Activated CD4-positive, alpha-beta T cell treated with anti-CD3 and anti-CD28 coated beads, Interleukin-2, Interleukin-4, amounts not matched to agents 100 ng/mL and 50 ng/mL, durations not matched to agents 16 hours and 8 hours (primary cell): ENCODE measurements at regions not wholly inside any gene's neighbourhood (a gene's known extent, or its start where the extent isn't known, plus 50 kb on each side); places are given as distances from the start of the nearest gene placed in this dataset.
"Not testable (repeated sequence)": the region's sequence is repeated elsewhere in the genome, so short reads cannot be mapped to it uniquely, and the experiment has no call there.

Experiments
- DNase-seq: peaks from one replicate; pipeline ENCODE4 v3.0.0-alpha.2; 2020; ENCODE audit warnings: low spot score

DNA sequence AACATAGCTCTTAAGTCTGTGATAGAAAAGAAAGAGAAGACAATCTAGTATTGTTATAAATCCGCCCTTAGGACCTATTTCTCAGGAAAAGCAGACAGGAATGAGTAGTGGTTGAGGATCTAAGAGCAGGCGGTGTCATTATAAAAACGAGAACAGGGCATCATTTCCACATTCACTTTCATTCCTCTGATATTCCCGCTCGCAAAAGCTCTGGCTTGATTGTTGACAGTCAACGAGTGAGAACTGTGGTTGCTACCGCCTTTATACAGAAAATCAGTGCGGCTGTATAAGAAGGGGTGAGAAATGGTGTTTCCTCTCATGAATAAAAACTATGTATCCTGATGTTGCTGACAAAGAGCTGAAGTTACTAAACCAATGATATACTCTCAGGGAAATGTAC, 1409.6 kb upstream of the WWC1 start:
- DNase-seq: no peak

- peak; percentile 0 for DNase-seq
Observed at GRCh38 chr5:166883016-166883415, 1408.4 kb upstream of the WWC1 start.

GRCh38 chr5:166898166-166898565, 1393.3 kb upstream of the WWC1 start:
- DNase-seq: no peak

- DNase-seq: no peak
Observed at GRCh38 chr5:166899343-166899742, 1392.1 kb upstream of the WWC1 start.

- no peak for DNase-seq
Observed at GRCh38 chr5:166904571-166904970, 1386.9 kb upstream of the WWC1 start.

- no peak for DNase-seq
Observed at GRCh38 chr5:166906991-166907713, 1384.3 kb upstream of the WWC1 start.

DNA sequence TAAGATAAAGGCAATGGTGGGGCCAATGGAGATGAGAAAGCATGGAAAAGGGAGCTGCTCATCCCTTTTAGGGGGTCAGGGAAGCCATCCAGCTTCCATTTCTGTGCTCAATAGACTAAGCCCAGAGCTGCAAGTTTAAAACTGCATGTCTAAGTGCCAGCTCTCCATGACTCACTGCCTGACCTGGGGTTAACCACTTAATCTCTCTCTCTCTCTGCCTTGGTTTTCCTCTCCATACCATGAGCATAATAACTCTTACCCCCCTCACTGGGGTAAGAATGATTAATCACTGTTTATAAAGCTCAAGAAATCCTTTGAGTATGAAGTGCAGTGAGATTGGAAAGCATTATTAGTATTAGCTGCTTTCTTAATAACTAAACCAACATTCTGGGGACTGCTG, 1382.4 kb upstream of the WWC1 start:
- no peak for DNase-seq

GRCh38 chr5:166909926-166910325, 1381.5 kb upstream of the WWC1 start:
- no peak for DNase-seq

DNA sequence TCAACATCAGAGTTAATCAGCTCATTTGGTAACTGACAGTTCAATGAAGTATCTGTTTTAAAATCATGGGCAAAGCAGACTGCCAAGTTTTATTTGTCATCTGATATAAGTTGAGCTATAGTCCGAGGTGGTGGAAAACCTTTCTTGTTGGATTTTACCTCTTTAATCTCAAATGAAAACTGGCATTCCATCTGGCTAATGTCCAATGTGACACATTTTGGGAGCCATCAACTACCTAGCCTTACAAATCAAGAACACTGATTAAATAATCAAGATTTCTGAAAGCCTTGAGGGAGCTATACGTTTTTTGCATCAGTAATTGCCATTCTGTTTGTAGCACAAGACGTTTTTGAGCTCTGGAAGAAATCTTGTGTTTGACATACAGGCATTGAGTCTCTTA, 1380.5 kb upstream of the WWC1 start:
- DNase-seq: no peak

DNA sequence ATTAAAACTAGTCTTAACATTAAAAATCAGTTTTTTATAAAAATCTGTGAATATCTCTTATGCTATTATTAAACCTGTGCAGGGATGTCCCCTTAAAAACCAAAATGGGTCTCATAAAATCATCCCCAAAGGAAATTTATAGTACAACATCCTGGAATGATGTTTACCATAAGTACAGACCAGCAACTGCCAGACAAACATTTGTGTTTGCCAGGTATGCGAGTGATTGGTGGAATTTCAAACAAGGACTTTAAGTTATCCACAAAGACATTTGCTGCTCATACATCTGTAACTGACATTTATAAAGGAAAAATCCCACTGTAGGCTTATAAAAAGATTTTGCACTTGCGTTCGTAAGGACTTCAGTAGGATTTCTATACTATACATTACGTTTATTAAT, 1375.4 kb upstream of the WWC1 start:
- no peak for DNase-seq

DNA sequence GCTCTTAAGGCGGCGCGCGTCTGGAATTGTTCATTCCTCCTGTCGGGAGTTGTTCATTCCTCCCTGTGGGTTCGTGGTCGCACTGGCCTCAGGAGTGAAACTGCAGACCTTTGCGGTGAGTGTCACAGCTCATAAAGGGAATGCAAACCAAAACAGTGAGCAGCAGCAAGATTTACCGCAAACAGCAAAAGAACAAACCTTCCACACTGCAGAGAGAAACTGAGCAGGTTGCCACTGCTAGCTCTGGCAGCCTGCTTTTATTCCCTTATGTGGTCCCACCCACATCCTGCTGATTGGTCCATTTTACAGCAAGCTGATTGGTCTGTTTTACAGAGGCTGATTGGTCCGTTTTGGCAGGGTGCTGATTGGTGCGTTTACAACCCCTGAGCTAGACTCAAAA, 1365.3 kb upstream of the WWC1 start:
- no peak for DNase-seq

DNA sequence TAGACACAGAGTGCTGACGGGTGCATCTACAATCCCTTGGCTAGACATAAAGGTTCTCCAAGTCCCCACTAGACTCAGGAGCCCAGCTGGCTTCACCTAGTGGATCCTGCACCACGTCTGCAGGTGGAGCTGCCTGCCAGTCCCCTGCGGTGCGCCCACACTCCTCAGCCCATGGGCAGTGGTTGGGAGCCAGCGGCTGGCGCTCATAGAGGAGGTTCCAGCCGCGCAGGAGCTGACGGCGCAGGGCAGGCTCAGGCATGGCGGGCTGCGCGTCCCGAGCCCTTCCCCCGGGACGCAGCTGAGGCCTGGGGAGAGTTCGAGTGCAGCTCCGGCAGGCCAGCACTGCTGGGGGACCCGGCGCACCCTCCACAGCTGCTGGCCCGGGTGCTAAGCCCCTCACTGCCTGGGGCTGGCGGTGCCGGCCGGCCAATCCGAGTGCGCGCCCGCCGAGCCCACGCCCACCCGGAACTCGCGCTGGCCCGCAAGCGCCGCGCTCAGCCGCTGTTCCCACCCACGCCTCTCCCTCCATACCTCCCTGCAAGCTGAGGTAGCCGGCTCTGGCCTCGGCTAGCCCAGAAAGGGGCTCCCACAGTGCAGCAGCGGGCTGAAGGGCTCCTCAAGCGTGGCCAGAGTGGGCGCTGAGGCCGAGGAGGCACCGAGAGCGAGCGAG, 1364.5 kb upstream of the WWC1 start:
- not testable (repeated sequence) for DNase-seq

- DNase-seq: no peak
Observed at GRCh38 chr5:166936351-166936750, 1355.1 kb upstream of the WWC1 start.

- no peak for DNase-seq
Observed at GRCh38 chr5:166938071-166938470, 1353.4 kb upstream of the WWC1 start.

DNA sequence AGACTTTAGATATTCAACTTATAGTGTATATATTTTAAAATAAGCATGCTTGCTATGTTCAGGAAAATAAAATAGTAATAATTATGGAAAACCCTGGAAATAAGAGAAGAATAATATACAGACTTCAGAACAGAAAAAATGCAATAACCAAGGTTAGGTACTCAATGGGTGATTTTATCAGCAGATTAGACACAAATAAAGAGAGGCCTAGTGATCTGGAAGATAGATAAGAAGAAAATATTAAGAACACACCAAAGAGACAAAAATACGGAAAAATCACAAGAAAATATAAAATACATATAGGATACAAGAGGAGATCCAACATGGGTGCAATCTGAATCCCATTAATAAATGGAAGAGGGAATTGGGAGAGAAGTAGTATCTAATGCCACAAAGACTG, 1348.5 kb upstream of the WWC1 start:
- DNase-seq: no peak

- no peak for DNase-seq
Observed at GRCh38 chr5:166947045-166947444, 1344.4 kb upstream of the WWC1 start.

GRCh38 chr5:166948679-166949078, 1342.8 kb upstream of the WWC1 start:
- no peak for DNase-seq

GRCh38 chr5:166952048-166952447, 1339.4 kb upstream of the WWC1 start:
- no peak for DNase-seq

DNA sequence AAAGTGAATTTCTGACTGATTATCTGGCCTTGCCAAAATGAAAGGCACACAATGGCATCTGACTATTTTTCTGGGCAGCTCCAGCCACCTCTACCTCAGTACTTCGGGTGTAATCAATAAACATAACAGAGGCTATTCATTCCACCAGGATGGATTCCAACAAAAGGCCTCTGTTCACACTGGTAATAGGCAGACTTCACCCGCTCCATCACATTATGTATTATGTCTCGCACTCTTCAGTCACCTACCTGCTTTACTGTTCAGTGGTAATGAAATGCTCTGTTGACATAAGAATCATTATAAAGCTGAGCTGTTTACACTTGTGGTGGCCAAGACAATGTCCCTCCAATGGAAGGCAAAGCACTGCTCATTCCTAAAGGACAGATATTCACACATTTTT, 1333.7 kb upstream of the WWC1 start:
- DNase-seq: no peak

DNA sequence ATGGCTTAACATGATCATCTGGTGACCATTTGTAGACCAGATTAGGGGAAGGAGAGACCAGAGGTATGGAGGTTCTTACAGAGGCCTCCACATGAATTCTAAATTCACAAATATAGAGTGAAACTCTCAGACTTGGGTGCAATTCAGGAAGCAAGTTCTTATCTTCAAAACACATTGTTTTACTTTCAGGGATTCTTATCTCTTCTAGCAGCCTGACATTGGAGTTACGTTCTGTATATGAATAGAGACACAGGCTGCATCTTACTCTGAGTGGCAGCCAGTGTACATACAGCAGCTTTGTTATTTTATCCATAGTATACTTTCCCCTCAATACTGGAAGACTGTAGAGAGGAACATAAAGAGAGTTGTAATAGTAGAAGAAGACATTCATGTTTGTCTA, 1331.7 kb upstream of the WWC1 start:
- no peak for DNase-seq

- no peak for DNase-seq
Observed at GRCh38 chr5:166961028-166961427, 1330.4 kb upstream of the WWC1 start.

- DNase-seq: no peak
Observed at GRCh38 chr5:166961913-166962312, 1329.5 kb upstream of the WWC1 start.

DNA sequence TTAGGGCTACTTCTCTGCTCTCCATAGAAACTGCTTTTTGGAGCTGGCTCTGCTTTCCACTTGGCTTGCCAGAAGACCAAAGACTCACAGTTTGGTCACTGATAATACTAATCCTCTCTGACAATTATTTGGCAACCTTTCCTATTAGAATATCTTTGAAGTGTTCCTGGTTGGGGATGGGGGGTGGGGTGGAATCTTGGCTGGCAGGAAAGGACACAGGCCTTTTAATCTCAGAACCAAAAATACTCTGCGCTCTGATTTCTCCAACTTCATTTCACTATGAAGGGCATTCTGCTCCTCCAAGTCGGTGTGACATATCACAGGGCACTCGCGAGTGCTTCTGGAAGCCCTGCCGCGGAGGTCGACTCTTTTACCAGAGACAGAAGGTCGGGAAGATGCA, 1329.0 kb upstream of the WWC1 start:
- DNase-seq: no peak

- no peak for DNase-seq
Observed at GRCh38 chr5:166963596-166963995, 1327.8 kb upstream of the WWC1 start.
